ENCODE measurements at regions not wholly inside any gene's neighbourhood (a gene's known extent, or its start where the extent isn't known, plus 50 kb on each side); places are given as distances from the start of the nearest gene placed in this dataset.

DNA sequence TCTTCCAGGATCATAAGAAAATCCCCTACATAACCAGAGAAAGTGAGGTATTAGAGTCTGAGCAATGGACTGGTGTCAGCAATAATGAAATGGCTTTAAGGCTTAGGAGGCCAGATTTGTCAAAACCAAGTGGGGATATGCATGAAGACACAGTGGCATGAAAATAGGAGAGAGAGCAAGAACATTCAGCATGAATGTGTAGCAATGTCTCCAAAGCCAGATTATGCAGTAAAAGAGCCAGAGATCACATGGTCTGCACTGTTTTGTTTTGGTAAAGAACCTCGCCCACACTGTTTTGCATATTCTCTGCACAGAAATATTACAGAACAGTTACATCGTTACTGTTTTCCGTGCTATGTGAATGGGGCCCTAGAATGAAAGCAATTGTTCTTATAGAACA is 589.4 kb downstream of the PLPP3 start:
- H3K9me3 ChIP-seq (ENCODE audit: low read length), result no peaks in the 10 kb centered on the region
- no peaks in the 10 kb centered on the region for H3K36me3 ChIP-seq (ENCODE audit: insufficient read depth, low read length)
- no peaks in the 10 kb centered on the region for H4K20me1 ChIP-seq (ENCODE audit: insufficient read depth, low read length)
- no peaks in the 10 kb centered on the region for H3K79me2 ChIP-seq (ENCODE audit: insufficient read depth, low read depth, low read length)
- no peak overlapping the region for H3K4me3 ChIP-seq (ENCODE audit: low read depth, low read length, poor library complexity, severe bottlenecking)
- intact Hi-C loops (cut with micrococcal nuclease; ENCODE audit: unreplicated experiment), result no loop called here
- H3K4me1 ChIP-seq (ENCODE audit: insufficient read depth, low read length, poor library complexity, severe bottlenecking), result no peaks in the 10 kb centered on the region
- no peak overlapping the region for H3K4me2 ChIP-seq (ENCODE audit: low read length)
- TF ChIP-seq, protein P1, sequence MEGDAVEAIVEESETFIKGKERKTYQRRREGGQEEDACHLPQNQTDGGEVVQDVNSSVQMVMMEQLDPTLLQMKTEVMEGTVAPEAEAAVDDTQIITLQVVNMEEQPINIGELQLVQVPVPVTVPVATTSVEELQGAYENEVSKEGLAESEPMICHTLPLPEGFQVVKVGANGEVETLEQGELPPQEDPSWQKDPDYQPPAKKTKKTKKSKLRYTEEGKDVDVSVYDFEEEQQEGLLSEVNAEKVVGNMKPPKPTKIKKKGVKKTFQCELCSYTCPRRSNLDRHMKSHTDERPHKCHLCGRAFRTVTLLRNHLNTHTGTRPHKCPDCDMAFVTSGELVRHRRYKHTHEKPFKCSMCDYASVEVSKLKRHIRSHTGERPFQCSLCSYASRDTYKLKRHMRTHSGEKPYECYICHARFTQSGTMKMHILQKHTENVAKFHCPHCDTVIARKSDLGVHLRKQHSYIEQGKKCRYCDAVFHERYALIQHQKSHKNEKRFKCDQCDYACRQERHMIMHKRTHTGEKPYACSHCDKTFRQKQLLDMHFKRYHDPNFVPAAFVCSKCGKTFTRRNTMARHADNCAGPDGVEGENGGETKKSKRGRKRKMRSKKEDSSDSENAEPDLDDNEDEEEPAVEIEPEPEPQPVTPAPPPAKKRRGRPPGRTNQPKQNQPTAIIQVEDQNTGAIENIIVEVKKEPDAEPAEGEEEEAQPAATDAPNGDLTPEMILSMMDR (conservative IDR thresholded peaks at IDR 0.05; ENCODE audit: low read length), result no peak
- TF ChIP-seq EZH2phosphoT487 (IDR thresholded peaks at IDR 0.05; ENCODE audit: borderline replicate concordance, low read depth, low read length), result no peak
- DNase-seq (ENCODE audit: low spot score), result no peak
- no peak overlapping the region for H3K27ac ChIP-seq (ENCODE audit: low read depth, low read length, poor library complexity, severe bottlenecking)
- H2AFZ ChIP-seq (ENCODE audit: low read length), result no peak overlapping the region
- CTCF ChIA-PET (ENCODE audit: unreplicated experiment), result no interaction called here
- POLR2A ChIA-PET, result no interaction called here
- H3K9me2 ChIP-seq (ENCODE audit: insufficient read depth, low read length), result no peaks in the 10 kb centered on the region
- BruUV-seq (replicated peaks), result no TSS peak

DNA sequence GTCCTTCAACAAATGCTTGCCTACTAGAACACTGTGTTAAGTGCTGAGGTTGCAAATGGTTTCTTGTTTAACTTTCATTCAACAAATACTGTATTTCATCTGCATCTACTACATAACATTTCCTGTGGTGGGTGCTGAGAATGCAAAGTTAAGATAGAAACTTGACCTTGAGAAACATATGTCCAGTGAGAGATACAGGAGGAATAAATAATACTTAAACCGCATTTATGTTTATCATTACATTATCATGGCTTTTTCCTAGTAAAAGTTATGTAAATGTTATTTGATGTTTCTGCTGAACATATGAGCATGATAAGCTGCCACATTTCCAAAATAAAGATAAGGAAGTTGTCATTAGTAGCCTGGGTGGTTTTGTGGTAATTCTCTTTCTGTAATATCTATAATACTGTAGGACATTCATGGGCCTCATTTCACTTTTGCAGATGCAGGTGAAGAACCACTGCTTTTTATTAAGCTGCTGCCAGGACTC is 590.4 kb downstream of the PLPP3 start:
- Histone ChIP-seq H3K27ac (ENCODE audit: low read depth, low read length, poor library complexity, severe bottlenecking) (no peak overlapping the region), H3K36me3 (ENCODE audit: insufficient read depth, low read length) (no peaks in the 10 kb centered on the region), H3K79me2 (ENCODE audit: insufficient read depth, low read depth, low read length) (no peaks in the 10 kb centered on the region), H3K9me3 (ENCODE audit: low read length) (no peaks in the 10 kb centered on the region), H3K4me3 (ENCODE audit: low read depth, low read length, poor library complexity, severe bottlenecking) (no peak overlapping the region), H3K4me1 (ENCODE audit: insufficient read depth, low read length, poor library complexity, severe bottlenecking) (no peaks in the 10 kb centered on the region), H2AFZ (ENCODE audit: low read length) (no peak overlapping the region), H3K9me2 (ENCODE audit: insufficient read depth, low read length) (no peaks in the 10 kb centered on the region), H3K4me2 (ENCODE audit: low read length) (no peak overlapping the region), H4K20me1 (ENCODE audit: insufficient read depth, low read length) (no peaks in the 10 kb centered on the region)
- TF ChIP-seq, protein P1 (conservative IDR thresholded peaks at IDR 0.05; ENCODE audit: low read length), result no peak
- no peak for TF ChIP-seq EZH2phosphoT487 (IDR thresholded peaks at IDR 0.05; ENCODE audit: borderline replicate concordance, low read depth, low read length)
- DNase-seq (ENCODE audit: low spot score), result no peak
- ChIA-PET POLR2A (no interaction called here), CTCF (ENCODE audit: unreplicated experiment) (interaction anchor here (0.6 kb wide), 1 partner anchor 152 kb away, joined by 5 read pairs; no protein-coding TSS in a partner anchor)
- intact Hi-C loops (cut with micrococcal nuclease; ENCODE audit: unreplicated experiment), result no loop called here
- BruUV-seq (replicated peaks), result no TSS peak

DNA sequence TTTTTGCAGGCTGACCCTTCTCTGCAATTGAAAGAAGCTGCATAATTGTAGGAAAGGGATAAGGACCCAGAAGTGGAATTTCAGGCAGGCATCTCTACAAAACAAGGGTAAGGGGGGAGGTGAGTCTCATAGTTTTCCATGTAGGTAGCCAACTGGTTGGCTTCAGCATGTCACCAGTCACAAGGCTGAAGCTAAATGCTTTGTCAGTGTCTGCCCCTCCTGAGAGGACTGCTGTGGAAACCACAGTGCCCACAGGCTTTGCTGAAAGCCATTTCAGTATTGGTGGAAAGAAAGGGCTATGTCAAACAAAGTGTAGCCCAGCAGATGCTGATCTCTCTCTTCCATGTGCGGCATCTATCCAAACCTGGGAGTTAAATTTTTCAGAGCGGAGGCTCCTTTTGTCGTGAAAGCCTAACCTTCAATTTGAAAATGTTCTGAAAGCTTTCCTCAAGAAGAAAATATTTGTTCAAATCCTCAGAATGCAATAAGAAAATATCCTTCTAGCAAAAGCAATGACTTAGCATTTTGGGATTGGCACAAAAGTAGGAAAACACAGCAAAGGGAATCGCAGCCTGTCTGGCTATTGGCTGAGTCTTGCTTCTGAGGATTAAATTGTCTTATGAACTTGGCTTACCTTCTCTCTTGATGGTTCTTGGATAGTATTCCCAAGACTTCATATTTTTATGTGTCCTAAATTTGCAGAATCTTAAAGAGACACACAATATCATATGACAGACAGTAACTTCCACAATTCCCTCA is 591.7 kb downstream of the PLPP3 start:
- H3K9me2 ChIP-seq (ENCODE audit: insufficient read depth, low read length), result no peaks in the 10 kb centered on the region
- no peaks in the 10 kb centered on the region for H3K9me3 ChIP-seq (ENCODE audit: low read length)
- no peaks in the 10 kb centered on the region for H4K20me1 ChIP-seq (ENCODE audit: insufficient read depth, low read length)
- no peak overlapping the region for H3K27ac ChIP-seq (ENCODE audit: low read depth, low read length, poor library complexity, severe bottlenecking)
- no peak overlapping the region for H2AFZ ChIP-seq (ENCODE audit: low read length)
- no peak for TF ChIP-seq EZH2phosphoT487 (IDR thresholded peaks at IDR 0.05; ENCODE audit: borderline replicate concordance, low read depth, low read length)
- TF ChIP-seq, protein P1 (conservative IDR thresholded peaks at IDR 0.05; ENCODE audit: low read length), result no peak
- no peak overlapping the region for H3K4me3 ChIP-seq (ENCODE audit: low read depth, low read length, poor library complexity, severe bottlenecking)
- CTCF ChIA-PET (ENCODE audit: unreplicated experiment), result no interaction called here
- H3K36me3 ChIP-seq (ENCODE audit: insufficient read depth, low read length), result no peaks in the 10 kb centered on the region
- POLR2A ChIA-PET, result interaction anchor here (0.6 kb wide), 2 partner anchors 306 to 704 kb away, joined by 3 read pairs; no protein-coding TSS in a partner anchor
- no peaks in the 10 kb centered on the region for H3K4me1 ChIP-seq (ENCODE audit: insufficient read depth, low read length, poor library complexity, severe bottlenecking)
- H3K4me2 ChIP-seq (ENCODE audit: low read length), result no peak overlapping the region
- no peak for DNase-seq (ENCODE audit: low spot score)
- intact Hi-C loops (cut with micrococcal nuclease; ENCODE audit: unreplicated experiment), result no loop called here
- no peaks in the 10 kb centered on the region for H3K79me2 ChIP-seq (ENCODE audit: insufficient read depth, low read depth, low read length)
- no TSS peak for BruUV-seq (replicated peaks)
